ENCODE measurements at regions not wholly inside any gene's neighbourhood (a gene's known extent, or its start where the extent isn't known, plus 50 kb on each side); places are given as distances from the start of the nearest gene placed in this dataset.
"Not testable (repeated sequence)": the region's sequence is repeated elsewhere in the genome, so short reads cannot be mapped to it uniquely, and the experiment has no call there.

- TF ChIP-seq GATA3 (IDR thresholded peaks at IDR 0.05; ENCODE audit: borderline replicate concordance) (no peak), CTCF (IDR thresholded peaks at IDR 0.05) (0 out of 3 replicates have a peak, but pooled peaks have one; percentile 9), RAD21 (conservative IDR thresholded peaks at IDR 0.05 in 1 of 2, IDR thresholded peaks at IDR 0.05 in 1 of 2) (peak; percentile 40 to 44; a peak in 3 of 5 replicates)
- H3K27ac ChIP-seq: no peak overlapping the region
- DNase-seq (ENCODE audit: low read depth in 1 of 2, low spot score in 1 of 2) (peak in 1 of 2 experiments; percentile 13), FAIRE-seq (no peak), ATAC-seq (peak; percentile 52 to 72; a peak in 4 of 6 replicates)
- POLR2A ChIA-PET: no interaction called here
- 21% methylated on average over 8 of the region's 8 CpGs for WGBS (ENCODE audit: missing lambda C conversion rate)
- H3K4me3 ChIP-seq: no peak overlapping the region
- no peaks in the 10 kb centered on the region for H3K4me1 ChIP-seq
- no peaks in the 10 kb centered on the region for H3K9me3 ChIP-seq
- CTCF ChIA-PET: interaction anchor here (0.9 to 1.9 kb wide), 8 partner anchors 10 to 654 kb away, joined by 3 to 6 read pairs (median 4); no protein-coding TSS in a partner anchor
- no peak overlapping the region for H3K4me2 ChIP-seq
Measured at GRCh38 chr1:18575620-18576019, 55.0 kb upstream of the PAX7 start.

GRCh38 chr1:18578271-18578670, 52.4 kb upstream of the PAX7 start:
- no peaks in the 10 kb centered on the region for H3K4me1 ChIP-seq
- DNase-seq (ENCODE audit: low read depth in 1 of 2, low spot score in 1 of 2) (no peak), ATAC-seq (no peak), FAIRE-seq (no peak)
- 66% methylated on average over 6 of the region's 6 CpGs for WGBS (ENCODE audit: missing lambda C conversion rate)
- H3K27ac ChIP-seq: no peak overlapping the region
- ChIA-PET POLR2A (no interaction called here), CTCF (interaction anchor here (1.3 to 2.3 kb wide), 2 partner anchors 11 to 917 kb away, joined by 4 to 8 read pairs; no protein-coding TSS in a partner anchor)
- H3K4me2 ChIP-seq: no peak overlapping the region
- TF ChIP-seq CHD2 (IDR thresholded peaks at IDR 0.05; ENCODE audit: low read length, partially characterized antibody) (no peak), EP300 (IDR thresholded peaks at IDR 0.05) (no peak), PHF8 (IDR thresholded peaks at IDR 0.05; ENCODE audit: borderline replicate concordance, low read depth) (no peak), CTCF (IDR thresholded peaks at IDR 0.05) (no peak), SMC3 (IDR thresholded peaks at IDR 0.05) (no peak)
- no peaks in the 10 kb centered on the region for H3K9me3 ChIP-seq
- no peak overlapping the region for H3K4me3 ChIP-seq

- ATAC-seq, H3K27ac ChIP-seq, H3K4me3 ChIP-seq, H3K4me2 ChIP-seq, H3K4me1 ChIP-seq, POLR2A ChIA-PET, FAIRE-seq, H3K9me3 ChIP-seq: not testable (repeated sequence)
- peak; percentile 69 for TF ChIP-seq CHD2 (IDR thresholded peaks at IDR 0.05; ENCODE audit: low read length, partially characterized antibody)
- WGBS (ENCODE audit: missing lambda C conversion rate): 58% methylated on average over 7 of the region's 7 CpGs
- DNase-seq (ENCODE audit: low read depth in 1 of 2, low spot score in 1 of 2): peak in 1 of 2 experiments; percentile 32
- CTCF ChIA-PET: interaction anchor here (1.3 to 4.6 kb wide), 2 partner anchors 12 to 919 kb away, joined by 4 to 49 read pairs; no protein-coding TSS in a partner anchor
Measured at GRCh38 chr1:18579267-18579666, 51.4 kb upstream of the PAX7 start.

- CTCF ChIA-PET: interaction anchor here (0.5 to 9.6 kb wide), 7 partner anchors 9 to 974 kb away, joined by 3 to 76 read pairs (median 17); no protein-coding TSS in a partner anchor
- 41% methylated on average over 7 of the region's 7 CpGs for WGBS (ENCODE audit: missing lambda C conversion rate)
- no peak for FAIRE-seq
- Histone ChIP-seq H3K4me3 (no peak overlapping the region), H3K27ac (no peak overlapping the region), H3K4me1 (no peaks in the 10 kb centered on the region), H3K9me3 (no peaks in the 10 kb centered on the region), H3K4me2 (no peak overlapping the region)
- DNase-seq (ENCODE audit: low read depth in 1 of 2, low spot score in 1 of 2): no peak
- POLR2A ChIA-PET: no interaction called here
- ATAC-seq: no peak
- TF ChIP-seq EP300 (IDR thresholded peaks at IDR 0.05) (no peak), ZC3H11A (IDR thresholded peaks at IDR 0.05) (no peak), POLR2A (IDR thresholded peaks at IDR 0.05; ENCODE audit: low read length) (no peak)
Measured at GRCh38 chr1:18580047-18580446, 50.6 kb upstream of the PAX7 start.

GRCh38 chr1:18580691-18581419, 49.8 kb upstream of the PAX7 start:
- ATAC-seq (no peak), DNase-seq (ENCODE audit: low read depth in 1 of 2, low spot score in 1 of 2) (no peak), FAIRE-seq (no peak)
- H3K4me1 ChIP-seq: no peaks in the 10 kb centered on the region
- POLR2A ChIA-PET: interaction anchor here (0.6 kb wide), 1 partner anchor 24 kb away, joined by 3 read pairs; no protein-coding TSS in a partner anchor
- no peak overlapping the region for H3K27ac ChIP-seq
- H3K4me2 ChIP-seq: no peak overlapping the region
- no peak overlapping the region for H3K4me3 ChIP-seq
- CTCF ChIA-PET: interaction anchor here (0.5 to 9.6 kb wide), 50 partner anchors 8 to 1145 kb away, joined by 3 to 76 read pairs (median 4); no protein-coding TSS in a partner anchor
- 41% methylated on average over 11 of the region's 13 CpGs for WGBS (ENCODE audit: missing lambda C conversion rate)
- no peaks in the 10 kb centered on the region for H3K9me3 ChIP-seq
- TF ChIP-seq JUNB (IDR thresholded peaks at IDR 0.05) (no peak), EHF (CRISPR knock-in tag; IDR thresholded peaks at IDR 0.05) (no peak), ZFP36 (IDR thresholded peaks at IDR 0.05; ENCODE audit: borderline replicate concordance, partially characterized antibody) (no peak), FOSL2 (IDR thresholded peaks at IDR 0.05) (no peak), FOSL2 (CRISPR knock-in tag; IDR thresholded peaks at IDR 0.05) (no peak), ESRRA (IDR thresholded peaks at IDR 0.05; ENCODE audit: borderline replicate concordance, low read length) (no peak), SREBF2 (IDR thresholded peaks at IDR 0.05) (no peak), CBX2 (IDR thresholded peaks at IDR 0.05; ENCODE audit: borderline replicate concordance, low read depth) (no peak), SMC3 (IDR thresholded peaks at IDR 0.05) (no peak), PHF8 (IDR thresholded peaks at IDR 0.05; ENCODE audit: borderline replicate concordance, low read depth) (no peak), HOXA7 (CRISPR knock-in tag; IDR thresholded peaks at IDR 0.05) (no peak), MAX (IDR thresholded peaks at IDR 0.05) (no peak), ATOH8 (CRISPR knock-in tag; IDR thresholded peaks at IDR 0.05; ENCODE audit: low read depth) (no peak), CHD2 (IDR thresholded peaks at IDR 0.05; ENCODE audit: low read length, partially characterized antibody) (no peak), CHD4 (IDR thresholded peaks at IDR 0.05; ENCODE audit: borderline replicate concordance) (no peak)

All from A549 (cell line).